ENCODE measurements at regions not wholly inside any gene's neighbourhood (a gene's known extent, or its start where the extent isn't known, plus 50 kb on each side); places are given as distances from the start of the nearest gene placed in this dataset.

DNA sequence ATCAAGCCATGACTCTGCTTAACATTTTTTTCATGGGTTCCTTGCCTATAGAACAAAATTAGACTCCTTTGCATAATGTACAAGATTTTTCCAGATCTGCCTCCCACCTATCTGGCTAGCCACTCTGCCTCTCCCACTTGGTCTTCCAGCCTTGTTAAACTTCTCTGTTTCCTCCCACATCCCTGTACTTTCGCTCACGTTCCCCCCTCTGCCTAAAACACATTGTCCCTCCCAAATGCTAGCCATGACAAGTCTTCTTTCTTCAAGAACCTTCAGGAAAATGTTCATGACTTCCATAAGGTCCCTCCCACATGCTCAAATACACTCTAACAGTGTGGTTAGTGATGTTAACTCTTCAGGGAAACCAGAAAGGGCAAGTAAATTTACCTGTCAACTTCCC lies 214.6 kb downstream of the ADGRA3 start:
- TF ChIP-seq, protein P1, sequence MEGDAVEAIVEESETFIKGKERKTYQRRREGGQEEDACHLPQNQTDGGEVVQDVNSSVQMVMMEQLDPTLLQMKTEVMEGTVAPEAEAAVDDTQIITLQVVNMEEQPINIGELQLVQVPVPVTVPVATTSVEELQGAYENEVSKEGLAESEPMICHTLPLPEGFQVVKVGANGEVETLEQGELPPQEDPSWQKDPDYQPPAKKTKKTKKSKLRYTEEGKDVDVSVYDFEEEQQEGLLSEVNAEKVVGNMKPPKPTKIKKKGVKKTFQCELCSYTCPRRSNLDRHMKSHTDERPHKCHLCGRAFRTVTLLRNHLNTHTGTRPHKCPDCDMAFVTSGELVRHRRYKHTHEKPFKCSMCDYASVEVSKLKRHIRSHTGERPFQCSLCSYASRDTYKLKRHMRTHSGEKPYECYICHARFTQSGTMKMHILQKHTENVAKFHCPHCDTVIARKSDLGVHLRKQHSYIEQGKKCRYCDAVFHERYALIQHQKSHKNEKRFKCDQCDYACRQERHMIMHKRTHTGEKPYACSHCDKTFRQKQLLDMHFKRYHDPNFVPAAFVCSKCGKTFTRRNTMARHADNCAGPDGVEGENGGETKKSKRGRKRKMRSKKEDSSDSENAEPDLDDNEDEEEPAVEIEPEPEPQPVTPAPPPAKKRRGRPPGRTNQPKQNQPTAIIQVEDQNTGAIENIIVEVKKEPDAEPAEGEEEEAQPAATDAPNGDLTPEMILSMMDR (IDR thresholded peaks at IDR 0.05): no peak

DNA sequence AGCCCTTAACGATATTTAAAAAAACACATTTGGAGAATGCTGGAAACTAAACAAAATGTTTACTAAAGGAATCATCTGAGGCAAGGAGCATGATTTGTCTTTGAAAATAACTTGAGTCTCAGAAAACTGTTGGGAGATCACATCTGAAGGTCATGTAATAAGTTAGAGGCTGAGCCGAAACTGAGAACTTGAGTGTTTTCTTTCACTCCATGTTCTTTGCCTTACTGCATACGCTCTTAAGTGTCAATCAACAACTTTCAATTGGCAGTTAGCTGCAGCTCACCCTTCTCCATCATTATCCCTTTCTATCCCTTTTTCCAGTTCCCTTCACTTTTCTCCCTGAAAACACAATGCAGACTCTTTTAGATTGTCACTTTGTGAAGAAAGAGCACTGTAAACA lies 216.2 kb downstream of the ADGRA3 start:
- TF ChIP-seq, protein P1 (IDR thresholded peaks at IDR 0.05): no peak

DNA sequence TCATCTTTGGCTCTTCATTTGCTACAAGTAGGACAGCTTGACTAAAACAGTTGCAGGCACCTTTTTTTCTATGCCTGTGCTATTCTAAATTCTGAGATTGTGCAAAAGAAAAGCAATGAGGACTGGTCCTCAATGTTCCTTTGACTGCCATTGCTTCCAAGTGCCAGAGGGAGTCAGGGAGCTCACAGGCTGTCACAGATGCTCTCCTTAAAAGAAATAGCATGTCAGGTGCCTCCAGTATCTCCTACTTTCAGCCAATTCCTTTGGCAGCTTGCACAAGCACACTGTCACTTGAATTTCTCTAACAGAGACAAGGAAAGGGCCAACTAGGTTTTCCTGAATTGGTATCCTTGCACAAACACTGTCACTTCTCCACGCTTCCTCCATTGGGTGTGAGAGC lies 228.2 kb downstream of the ADGRA3 start:
- TF ChIP-seq, protein P1 (IDR thresholded peaks at IDR 0.05): no peak

DNA sequence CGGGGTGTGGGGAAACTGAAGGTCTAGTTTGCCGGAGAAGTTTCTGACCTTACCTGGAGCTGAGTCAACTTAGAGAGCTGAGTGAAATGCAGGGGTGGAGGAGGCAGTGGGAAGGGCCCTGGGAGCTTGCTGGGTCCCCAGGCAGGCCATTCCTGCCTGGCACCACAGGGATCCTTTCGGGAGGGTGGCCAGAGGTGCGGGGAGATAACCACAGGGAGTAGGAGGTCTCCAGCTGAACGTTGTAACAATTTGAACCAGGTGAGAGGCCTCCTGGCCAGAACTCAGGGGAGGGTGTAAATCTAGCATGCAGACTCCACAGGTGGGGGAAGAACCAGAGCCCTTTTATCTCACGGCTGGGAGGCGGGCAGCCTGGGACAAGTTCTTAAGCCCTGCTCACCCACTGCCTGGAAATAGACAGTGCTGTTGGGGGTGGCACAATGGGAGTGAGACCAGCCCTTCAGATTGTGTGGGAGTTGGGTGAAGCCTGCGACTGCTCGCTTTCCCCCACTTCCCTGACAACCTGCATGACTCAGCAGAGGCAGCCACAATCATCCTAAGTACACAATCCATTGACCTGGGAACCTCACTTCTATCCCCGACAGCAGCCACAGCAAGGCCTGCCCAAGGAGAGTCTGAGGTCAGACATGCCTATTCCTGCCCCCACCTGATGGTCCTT lies 247.4 kb downstream of the ADGRA3 start:
- TF ChIP-seq, protein P1 (IDR thresholded peaks at IDR 0.05): no peak

DNA sequence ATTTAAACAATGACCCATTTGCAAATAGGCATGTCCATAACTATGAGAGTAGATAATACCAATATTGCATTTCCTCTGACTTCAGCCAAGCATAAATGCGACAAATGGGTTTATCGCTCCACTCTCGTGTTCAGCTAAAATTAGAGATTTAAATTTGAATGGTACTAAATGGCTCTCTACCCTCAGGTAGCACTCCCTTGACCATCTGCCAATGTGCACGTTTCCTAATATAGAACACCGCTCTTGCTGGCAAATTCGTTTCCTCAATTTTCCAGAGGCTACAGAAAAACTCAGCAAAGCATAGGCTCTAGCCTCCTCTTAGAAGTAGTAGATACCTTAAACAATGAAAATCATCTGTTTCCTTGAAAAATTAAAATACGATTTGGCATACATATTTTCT lies 251.6 kb downstream of the ADGRA3 start:
- TF ChIP-seq, protein P1 (IDR thresholded peaks at IDR 0.05): no peak

DNA sequence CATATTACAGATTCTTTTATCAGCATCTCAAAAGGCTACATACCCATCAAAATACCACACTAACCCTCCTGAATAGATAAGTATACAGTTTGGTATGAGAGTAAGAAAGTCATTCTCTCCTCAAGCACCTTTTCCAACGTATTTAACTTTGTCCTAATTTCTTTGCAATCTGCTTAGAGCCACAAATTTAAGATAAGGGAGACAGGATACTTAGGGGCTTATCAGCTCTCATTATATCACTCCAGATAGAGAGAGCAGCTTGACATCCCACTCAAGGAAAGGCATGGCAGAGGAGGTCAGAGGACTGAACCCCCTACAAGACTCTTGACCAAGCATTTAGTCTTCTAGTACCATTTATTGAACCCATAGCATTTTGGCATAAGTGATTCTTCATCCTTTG lies 262.4 kb downstream of the ADGRA3 start:
- TF ChIP-seq, protein P1 (IDR thresholded peaks at IDR 0.05): no peak

DNA sequence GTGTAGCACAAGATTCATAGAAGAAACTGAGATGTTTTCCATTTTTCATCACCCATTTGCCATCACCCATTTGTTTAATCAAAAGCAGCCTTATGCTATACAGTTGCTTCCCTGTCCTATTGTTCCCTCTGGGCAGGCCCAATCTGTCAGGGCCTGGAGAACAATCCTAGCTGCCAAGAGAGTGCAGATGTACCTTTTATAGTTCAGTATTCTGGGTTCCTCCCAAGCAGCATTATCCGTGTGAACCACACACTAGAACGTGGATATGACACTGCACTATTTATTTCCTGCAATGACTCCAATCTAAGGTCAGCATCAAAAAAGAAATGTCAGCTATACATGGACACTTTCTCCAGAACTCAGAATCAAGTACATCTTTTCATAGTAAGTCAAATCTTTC lies 269.0 kb downstream of the ADGRA3 start:
- TF ChIP-seq, protein P1 (IDR thresholded peaks at IDR 0.05): no peak

DNA sequence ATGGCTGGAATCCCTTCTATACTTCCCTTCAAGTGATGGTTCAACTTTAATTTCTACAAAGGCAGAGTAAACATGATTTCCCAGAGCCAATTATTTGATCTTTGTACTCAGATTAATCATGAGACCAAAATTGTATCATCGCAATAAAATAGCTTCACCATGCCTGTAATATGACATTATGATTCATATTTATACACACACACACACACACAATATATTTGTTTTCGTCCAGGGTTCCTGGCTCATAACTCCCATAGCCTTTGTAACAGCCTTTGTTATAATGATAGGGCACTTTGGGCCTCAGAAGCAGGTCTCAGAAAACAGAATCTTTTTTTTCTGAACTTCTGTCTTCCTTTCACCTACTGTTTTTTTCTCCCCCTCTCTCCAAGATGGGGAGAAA lies 270.6 kb downstream of the ADGRA3 start:
- TF ChIP-seq, protein P1 (IDR thresholded peaks at IDR 0.05): no peak

Data from LNCAP (cell line).